GM12892 (cell line): ENCODE measurements at regions not wholly inside any gene's neighbourhood (a gene's known extent, or its start where the extent isn't known, plus 50 kb on each side); places are given as distances from the start of the nearest gene placed in this dataset.

Experiments used
- POLR2A ChIP-seq: IDR thresholded peaks from 2 replicates; pipeline ENCODE4 v1.6.1; 2011; ENCODE audit warnings: low read depth, low read length, control low read depth
- POLR2AphosphoS5 ChIP-seq: IDR thresholded peaks from 2 replicates; pipeline ENCODE4 v1.6.1; 2011; ENCODE audit warnings: low read depth, low read length, control low read depth
- TAF1 ChIP-seq: IDR thresholded peaks from 2 replicates; pipeline ENCODE4 v1.6.1; 2011; ENCODE audit warnings: low read depth, mild to moderate bottlenecking, control low read depth, low read length, borderline replicate concordance

- TF ChIP-seq POLR2AphosphoS5 = no peak
- no peak for TF ChIP-seq POLR2A
- no peak for TF ChIP-seq TAF1
These were observed 372.1 kb upstream of the CNR1 start for GRCh38 chr6:88538130-88538706.
